ENCODE measurements at regions not wholly inside any gene's neighbourhood (a gene's known extent, or its start where the extent isn't known, plus 50 kb on each side); places are given as distances from the start of the nearest gene placed in this dataset.
A peak's percentile ranks its signal among the peaks of the same experiment; 100 is the strongest.

- no peak for DNase-seq (ENCODE audit: low spot score in 2 of 2)
- FAIRE-seq: no peak
Measured at GRCh38 chr2:107591561-107592279, 235.0 kb upstream of the RGPD4 start.

DNA sequence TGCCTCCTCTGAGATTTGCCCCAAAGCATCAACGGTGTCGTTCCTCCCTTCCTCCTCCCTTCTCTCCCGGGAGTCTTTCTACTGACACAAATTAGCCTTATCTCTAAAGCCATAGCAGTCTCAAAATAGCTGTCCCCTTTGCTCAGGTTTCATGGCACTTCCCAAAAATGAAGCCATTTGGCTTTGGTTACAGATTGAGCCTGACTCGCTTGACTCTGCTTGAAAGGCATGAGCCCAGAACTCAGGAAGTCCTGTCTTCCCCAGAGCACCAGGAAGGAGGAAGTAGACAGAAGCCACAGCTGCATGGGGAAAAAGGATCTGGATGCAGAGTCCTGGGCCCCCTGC lies 234.4 kb upstream of the RGPD4 start:
- DNase-seq (ENCODE audit: low spot score in 2 of 2): no peak
- no peak for FAIRE-seq

DNA sequence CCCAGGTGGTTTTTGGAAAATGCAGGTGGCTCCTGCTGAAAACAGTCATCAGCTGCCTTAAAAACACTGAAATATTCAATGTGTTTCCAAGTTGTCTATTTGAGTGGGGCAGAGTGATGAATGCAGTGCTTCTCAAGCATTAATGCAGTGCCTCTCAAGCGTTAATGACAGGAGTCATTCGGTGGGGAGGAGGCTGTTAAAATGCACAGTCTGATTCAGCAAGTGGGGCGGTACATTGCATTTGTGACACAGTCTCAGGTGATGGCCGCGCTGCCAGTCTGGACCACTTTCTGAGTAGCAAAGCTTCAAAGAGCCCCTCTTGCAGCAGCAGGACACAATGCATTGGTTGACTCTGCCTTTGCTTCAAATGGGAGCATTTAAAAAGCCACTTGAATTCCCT lies 231.4 kb upstream of the RGPD4 start:
- DNase-seq (ENCODE audit: low spot score in 2 of 2) (no peak), FAIRE-seq (no peak)

- FAIRE-seq: no peak
- no peak for DNase-seq (ENCODE audit: low spot score in 2 of 2)
Measured at GRCh38 chr2:107595749-107596148, 230.9 kb upstream of the RGPD4 start.

- FAIRE-seq (no peak), DNase-seq (ENCODE audit: low spot score in 2 of 2) (no peak)
Measured at GRCh38 chr2:107597507-107597906, 229.2 kb upstream of the RGPD4 start.

DNA sequence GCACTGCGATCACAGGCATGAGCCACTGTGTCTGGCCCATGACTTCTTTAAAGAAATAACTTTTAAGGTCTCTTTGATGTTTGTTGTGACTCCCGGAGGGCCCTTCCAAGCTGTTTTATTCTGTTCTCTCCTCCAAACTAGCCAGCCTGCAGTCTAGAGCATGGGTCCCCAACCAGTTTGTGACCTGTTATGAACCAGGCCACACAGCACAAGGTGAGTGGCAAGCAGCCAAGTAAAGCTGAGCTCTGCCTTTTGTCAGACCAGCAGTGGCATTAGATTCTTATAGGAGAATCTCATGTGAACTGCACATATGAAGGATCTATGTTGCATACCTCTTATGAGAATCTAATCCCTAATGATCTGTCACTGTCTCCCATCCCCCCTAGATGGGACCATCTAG lies 223.9 kb upstream of the RGPD4 start:
- no peak for DNase-seq (ENCODE audit: low spot score in 2 of 2)
- no peak for FAIRE-seq

DNA sequence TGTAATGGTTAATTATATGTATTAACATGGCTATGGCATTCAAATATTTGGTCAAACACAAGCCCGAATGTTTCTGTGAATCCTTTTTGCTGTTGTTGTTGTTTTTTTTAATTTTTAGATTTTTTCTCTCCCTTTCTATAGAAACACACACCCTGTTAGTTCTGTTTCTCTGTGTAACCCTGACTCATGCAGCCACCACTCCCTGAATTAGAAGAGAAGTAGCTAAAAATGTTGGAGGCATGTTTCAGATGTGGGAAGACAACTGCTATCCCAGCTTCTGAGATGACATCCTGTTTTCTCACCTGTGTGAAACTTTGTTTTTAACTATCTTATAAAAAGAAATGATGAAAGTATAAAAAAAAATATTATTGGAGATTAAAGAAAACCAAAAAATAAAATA lies 219.6 kb upstream of the RGPD4 start:
- FAIRE-seq: no peak
- no peak for DNase-seq (ENCODE audit: low spot score in 2 of 2)

DNA sequence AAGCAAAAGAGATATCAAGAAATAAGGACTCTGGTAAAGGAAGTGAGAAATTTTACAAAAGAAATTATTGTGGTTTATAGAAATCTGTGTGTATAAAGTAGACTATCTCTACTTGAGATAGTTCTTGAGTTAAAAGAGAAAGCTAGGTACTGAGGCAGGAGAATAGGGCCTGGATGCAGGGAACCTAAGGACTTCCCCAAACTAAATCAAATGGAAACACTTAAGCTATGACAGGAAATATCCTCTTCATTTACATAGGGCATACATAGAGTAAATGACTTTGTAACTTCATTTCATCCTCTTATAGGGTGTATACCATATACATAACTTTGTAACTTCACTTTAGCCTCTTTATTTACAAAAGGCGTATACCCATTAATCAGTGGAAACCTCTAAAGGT lies 219.2 kb upstream of the RGPD4 start:
- no peak for DNase-seq (ENCODE audit: low spot score in 2 of 2)
- no peak for FAIRE-seq

- no peak for DNase-seq (ENCODE audit: low spot score in 2 of 2)
Measured at GRCh38 chr2:107615039-107615438, 211.7 kb upstream of the RGPD4 start.

DNA sequence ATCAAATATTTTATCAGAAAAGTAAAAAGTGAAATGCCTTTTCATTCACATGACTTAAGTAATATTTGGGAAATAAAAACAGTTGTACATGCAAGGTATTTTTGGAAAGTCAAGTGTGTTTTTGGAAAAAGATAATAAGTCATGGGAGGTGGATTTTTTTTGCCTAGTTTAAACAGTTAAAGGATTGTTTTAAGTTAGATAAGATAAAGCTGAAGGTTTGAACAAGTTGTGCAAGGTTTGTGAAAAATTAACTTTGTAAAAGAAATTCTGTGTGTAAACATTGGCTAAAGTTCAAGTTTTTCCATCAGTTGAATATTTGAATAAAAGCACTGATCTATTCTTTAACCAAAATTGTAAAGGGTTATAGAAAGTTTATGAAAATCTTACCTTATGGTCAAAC lies 207.9 kb upstream of the RGPD4 start:
- DNase-seq (ENCODE audit: low spot score in 2 of 2) (no peak), FAIRE-seq (peak; percentile 6)

More at GRCh38 chr2:107615039-107615438, 211.7 kb upstream of the RGPD4 start:
- FAIRE-seq: no peak

- FAIRE-seq: no peak
- DNase-seq (ENCODE audit: low spot score in 2 of 2): no peak
Measured at GRCh38 chr2:107621186-107622165, 205.2 kb upstream of the RGPD4 start.

- FAIRE-seq: no peak
- DNase-seq (ENCODE audit: low spot score in 2 of 2): no peak
Measured at GRCh38 chr2:107622741-107623310, 203.9 kb upstream of the RGPD4 start.

GRCh38 chr2:107625982-107626381 lies 200.7 kb upstream of the RGPD4 start:
- no peak for FAIRE-seq

DNA sequence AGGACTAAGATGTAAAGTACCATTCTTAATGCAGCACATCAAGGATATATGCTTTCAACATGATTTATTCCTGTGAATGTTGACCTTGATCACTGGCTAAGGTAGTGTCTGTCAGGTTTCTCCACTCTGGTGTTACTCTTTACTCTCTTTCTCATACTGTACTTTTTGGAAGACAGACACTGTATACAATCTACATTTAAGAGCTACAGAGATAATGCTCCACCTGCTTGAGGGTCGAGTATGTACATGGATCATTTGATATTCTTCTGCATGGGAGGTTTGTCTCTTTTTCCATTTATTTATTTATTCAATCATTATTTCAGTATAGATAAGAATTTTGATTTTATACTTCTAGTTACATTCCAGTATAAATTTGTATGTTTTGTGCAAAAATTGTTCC lies 199.5 kb upstream of the RGPD4 start:
- DNase-seq (ENCODE audit: low spot score in 2 of 2) (no peak), FAIRE-seq (no peak)

More at GRCh38 chr2:107625982-107626381, 200.7 kb upstream of the RGPD4 start:
- no peak for DNase-seq (ENCODE audit: low spot score in 2 of 2)

DNA sequence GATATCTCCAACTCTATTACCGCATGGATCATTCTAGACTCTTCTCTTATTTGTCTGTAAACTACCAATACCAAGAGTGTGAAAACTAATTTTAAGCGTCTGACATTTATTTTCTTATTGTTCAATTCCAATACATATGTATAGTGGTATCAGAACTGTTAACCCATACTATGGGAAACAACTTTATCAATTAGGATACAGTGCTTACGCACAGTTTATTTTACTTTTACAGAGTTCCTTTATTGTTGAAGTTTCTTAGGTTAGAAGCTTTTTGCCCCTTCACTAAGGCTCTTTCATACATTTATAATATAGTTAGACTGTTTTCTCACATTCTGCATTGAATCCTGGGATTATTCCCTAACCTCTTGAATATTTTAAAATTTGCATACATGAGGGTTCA lies 198.8 kb upstream of the RGPD4 start:
- FAIRE-seq (no peak), DNase-seq (ENCODE audit: low spot score in 2 of 2) (no peak)

- DNase-seq (ENCODE audit: low spot score in 2 of 2): no peak
Measured at GRCh38 chr2:107633580-107634147, 193.0 kb upstream of the RGPD4 start.

DNA sequence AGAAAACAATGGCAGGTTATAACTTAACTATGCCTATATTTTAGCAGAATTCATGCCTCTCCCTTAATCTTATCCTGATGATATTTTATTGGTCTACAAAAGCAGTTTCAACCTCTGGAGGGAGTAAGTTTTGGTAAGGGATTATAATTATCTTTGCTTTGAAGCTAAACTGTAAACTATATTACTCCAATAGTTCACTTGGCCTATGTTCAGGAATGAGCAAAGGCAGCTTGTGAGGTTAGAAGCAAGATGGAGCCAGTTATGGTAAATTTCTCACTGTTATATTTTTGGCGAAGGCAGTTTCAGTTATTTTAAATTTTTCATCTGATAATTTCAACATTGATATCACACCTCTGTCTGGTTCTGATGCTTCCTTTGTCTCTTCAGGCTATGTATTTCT lies 192.5 kb upstream of the RGPD4 start:
- FAIRE-seq: no peak
- DNase-seq (ENCODE audit: low spot score in 2 of 2): no peak

More at GRCh38 chr2:107633580-107634147, 193.0 kb upstream of the RGPD4 start:
- FAIRE-seq: no peak

DNA sequence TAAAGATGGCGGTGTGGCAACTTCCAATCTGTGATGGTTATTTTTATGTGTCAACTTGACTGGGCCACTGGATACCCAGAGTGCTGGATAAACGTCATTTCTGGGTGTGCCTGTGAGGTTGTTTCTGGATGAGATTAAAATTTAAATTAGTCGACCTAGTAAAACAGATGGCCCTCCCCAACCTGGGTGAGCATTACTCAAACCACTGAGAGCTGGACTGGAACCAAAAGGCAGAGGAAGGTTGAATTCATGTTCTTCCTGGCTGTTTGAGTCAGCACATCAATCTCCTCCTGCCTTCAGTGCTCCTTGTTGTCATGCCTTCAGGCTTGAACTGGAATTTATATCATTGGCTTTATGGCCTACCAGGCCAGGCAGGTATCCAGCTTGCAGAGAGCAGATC lies 190.8 kb upstream of the RGPD4 start:
- no peak for DNase-seq (ENCODE audit: low spot score in 2 of 2)
- FAIRE-seq: no peak

DNA sequence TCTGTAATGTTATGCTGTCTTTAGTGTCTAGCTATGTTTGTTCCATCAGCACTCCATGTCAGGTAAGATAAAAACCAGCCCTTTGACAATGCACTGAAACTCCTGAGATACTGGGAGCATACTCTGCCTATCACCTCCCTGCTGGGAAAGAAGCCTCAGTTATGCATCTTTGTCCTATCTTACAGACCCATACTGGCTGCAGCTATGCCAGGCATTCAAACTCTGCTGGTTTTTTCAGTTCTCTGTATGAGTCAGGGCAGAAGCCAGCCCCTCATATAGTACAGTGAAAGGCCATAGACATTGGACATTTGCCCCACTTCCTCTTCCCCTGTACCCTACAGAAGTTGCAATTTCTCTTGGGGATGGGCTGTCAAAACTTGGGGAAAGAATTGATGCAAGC lies 181.1 kb upstream of the RGPD4 start:
- no peak for DNase-seq (ENCODE audit: low spot score in 2 of 2)
- FAIRE-seq: no peak

DNA sequence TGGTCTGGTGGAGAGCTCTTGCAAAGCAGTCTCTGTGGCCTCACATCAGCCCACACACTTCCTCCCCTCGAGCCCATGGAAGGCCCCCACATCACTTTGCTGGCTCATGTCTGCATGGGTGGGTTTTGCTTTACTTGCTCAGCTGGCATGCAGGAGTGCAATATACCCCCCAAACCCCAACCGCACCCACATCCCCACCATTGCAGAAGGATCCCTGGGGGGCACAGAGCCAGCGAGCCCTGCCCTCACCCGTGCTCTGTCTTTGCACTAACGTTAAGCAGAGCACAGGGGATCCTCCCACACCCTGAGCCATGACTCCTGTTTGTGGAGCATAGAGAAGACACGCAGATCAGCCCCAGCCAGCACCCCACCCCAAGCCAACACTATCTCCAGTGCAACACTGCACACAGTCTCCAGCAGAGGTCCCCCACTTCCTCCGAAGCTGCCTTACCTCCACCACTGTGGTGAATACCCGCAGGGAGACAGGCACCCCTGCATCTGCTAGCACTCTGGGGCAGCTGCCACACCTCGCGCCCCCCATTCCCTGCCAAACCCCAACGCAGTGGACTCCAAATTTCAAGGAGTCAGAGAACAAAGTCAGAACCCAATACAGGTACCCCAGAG lies 177.8 kb upstream of the RGPD4 start:
- no peak for DNase-seq (ENCODE audit: low spot score in 2 of 2)
- FAIRE-seq: no peak

DNA sequence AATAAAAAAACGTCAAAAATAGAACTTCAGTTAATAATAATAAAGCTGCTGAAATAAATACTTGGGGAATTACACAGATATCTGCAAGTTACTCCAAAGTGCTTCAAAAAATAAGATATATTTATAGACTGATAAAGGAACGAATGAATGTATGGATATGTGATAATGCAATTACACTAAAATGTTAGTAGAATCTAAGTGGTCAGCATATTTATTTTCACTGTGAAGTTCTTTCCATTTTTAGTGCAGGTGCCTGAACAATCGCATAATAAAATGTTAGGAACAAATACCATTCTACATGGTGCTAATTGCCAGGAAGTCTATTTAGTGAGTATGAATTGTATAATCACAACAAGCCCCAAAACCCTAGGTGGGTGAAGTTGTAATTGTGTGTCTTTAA lies 169.6 kb upstream of the RGPD4 start:
- no peak for FAIRE-seq

More for the DNA sequence above, 169.6 kb upstream of the RGPD4 start:
- no peak for DNase-seq (ENCODE audit: low spot score in 2 of 2)
